Left ventricle myocardium inferior (tissue), 1 donor: ENCODE measurements at regions not wholly inside any gene's neighbourhood (a gene's known extent, or its start where the extent isn't known, plus 50 kb on each side); places are given as distances from the start of the nearest gene placed in this dataset.

Source experiments
- DNase-seq: peaks from one replicate; pipeline ENCODE4 v3.0.0-alpha.2; 2020
- H3K27ac ChIP-seq: fragments of 200-600 bp; replicated peaks from 2 replicates; pipeline ENCODE4 v1.8.0; 2021
- H3K27me3 ChIP-seq: fragments of 200-600 bp; 2 replicates; pipeline ENCODE4 v1.8.0; 2021; ENCODE audit warnings: low read depth
- H3K36me3 ChIP-seq: fragments of 200-600 bp; 2 replicates; pipeline ENCODE4 v1.8.0; 2021
- H3K4me1 ChIP-seq: fragments of 200-600 bp; 2 replicates; pipeline ENCODE4 v1.8.0; 2021
- H3K4me3 ChIP-seq: fragments of 200-600 bp; 2 replicates; pipeline ENCODE4 v1.8.0; 2021; ENCODE audit warnings: mild to moderate bottlenecking, moderate library complexity
- H3K9me3 ChIP-seq: fragments of 200-600 bp; replicated peaks from 2 replicates; pipeline ENCODE4 v1.8.0; 2021
- CTCF ChIP-seq: fragments of 200-600 bp; IDR thresholded peaks from 2 replicates; pipeline ENCODE4 v1.8.0; 2021; ENCODE audit warnings: antibody characterized with exemption, mild to moderate bottlenecking, borderline replicate concordance
- intact Hi-C: fragments of 100-400 bp; cut with micrococcal nuclease; formaldehyde crosslinking; loops from one replicate; pipeline ENCODE4 v1.11.0; 2022
- donor health status: DM: no; HTN: yes; CAD: no; lungs with severe emphysema.

- DNase-seq = no peak
- H3K36me3 ChIP-seq = no peaks in the 10 kb centered on the region
- H3K4me1 ChIP-seq = no peaks in the 10 kb centered on the region
- no peak overlapping the region for H3K4me3 ChIP-seq
- no peaks in the 10 kb centered on the region for H3K9me3 ChIP-seq
- H3K27me3 ChIP-seq = peaks cover 63% of the 10 kb centered on the region
- intact Hi-C loops = no loop called here
- TF ChIP-seq CTCF = no peak
- no peak overlapping the region for H3K27ac ChIP-seq
Observed at GRCh38 chr2:118320658-118321057, 232.4 kb downstream of the INSIG2 start.

GRCh38 chr2:118320196-118320595, 231.9 kb downstream of the INSIG2 start:
- Histone ChIP-seq H3K27ac (no peak overlapping the region), H3K4me1 (no peaks in the 10 kb centered on the region), H3K4me3 (no peak overlapping the region), H3K27me3 (peaks cover 63% of the 10 kb centered on the region), H3K9me3 (no peaks in the 10 kb centered on the region), H3K36me3 (no peaks in the 10 kb centered on the region)
- no peak for DNase-seq
- TF ChIP-seq CTCF = no peak
- intact Hi-C loops = no loop called here

- Histone ChIP-seq H3K4me3 (no peak overlapping the region), H3K36me3 (no peaks in the 10 kb centered on the region), H3K27me3 (peaks cover 66% of the 10 kb centered on the region), H3K9me3 (no peaks in the 10 kb centered on the region), H3K4me1 (no peaks in the 10 kb centered on the region), H3K27ac (no peak overlapping the region)
- TF ChIP-seq CTCF = no peak
- intact Hi-C loops = no loop called here
- DNase-seq = no peak
Observed at GRCh38 chr2:118319271-118319684, 231.0 kb downstream of the INSIG2 start.

GRCh38 chr2:118315606-118316005, 227.3 kb downstream of the INSIG2 start:
- Histone ChIP-seq H3K27me3 (peaks cover 66% of the 10 kb centered on the region), H3K36me3 (no peaks in the 10 kb centered on the region), H3K4me3 (no peak overlapping the region), H3K4me1 (peaks cover 2% of the 10 kb centered on the region), H3K27ac (no peak overlapping the region), H3K9me3 (peaks cover 6% of the 10 kb centered on the region)
- intact Hi-C loops = no loop called here
- no peak for TF ChIP-seq CTCF
- no peak for DNase-seq

GRCh38 chr2:118312969-118313756, 224.9 kb downstream of the INSIG2 start:
- intact Hi-C loops = no loop called here
- peaks cover 6% of the 10 kb centered on the region for H3K9me3 ChIP-seq
- no peak overlapping the region for H3K4me3 ChIP-seq
- H3K27ac ChIP-seq = no peak overlapping the region
- H3K27me3 ChIP-seq = peaks cover 76% of the 10 kb centered on the region
- H3K36me3 ChIP-seq = no peaks in the 10 kb centered on the region
- TF ChIP-seq CTCF = no peak
- H3K4me1 ChIP-seq = peaks cover 12% of the 10 kb centered on the region
- no peak for DNase-seq
